Left ventricle myocardium inferior (tissue), 1 donor: ENCODE measurements at regions not wholly inside any gene's neighbourhood (a gene's known extent, or its start where the extent isn't known, plus 50 kb on each side); places are given as distances from the start of the nearest gene placed in this dataset.
A peak's percentile ranks its signal among the peaks of the same experiment; 100 is the strongest.

ENCODE experiments used
- DNase-seq: peaks from one replicate; pipeline ENCODE4 v3.0.0-alpha.2; 2020
- H3K27ac ChIP-seq: fragments of 200-600 bp; replicated peaks from 2 replicates; pipeline ENCODE4 v1.8.0; 2021
- H3K27me3 ChIP-seq: fragments of 200-600 bp; 2 replicates; pipeline ENCODE4 v1.8.0; 2021; ENCODE audit warnings: low read depth
- H3K36me3 ChIP-seq: fragments of 200-600 bp; 2 replicates; pipeline ENCODE4 v1.8.0; 2021
- H3K4me1 ChIP-seq: fragments of 200-600 bp; 2 replicates; pipeline ENCODE4 v1.8.0; 2021
- H3K4me3 ChIP-seq: fragments of 200-600 bp; 2 replicates; pipeline ENCODE4 v1.8.0; 2021; ENCODE audit warnings: mild to moderate bottlenecking, moderate library complexity
- H3K9me3 ChIP-seq: fragments of 200-600 bp; replicated peaks from 2 replicates; pipeline ENCODE4 v1.8.0; 2021
- CTCF ChIP-seq: fragments of 200-600 bp; IDR thresholded peaks from 2 replicates; pipeline ENCODE4 v1.8.0; 2021; ENCODE audit warnings: antibody characterized with exemption, mild to moderate bottlenecking, borderline replicate concordance
- intact Hi-C: fragments of 100-400 bp; cut with micrococcal nuclease; formaldehyde crosslinking; loops from one replicate; pipeline ENCODE4 v1.11.0; 2022
- donor health status: DM: no; HTN: yes; CAD: no; lungs with severe emphysema.

GRCh38 chr1:177660188-177660587 lies 309.7 kb downstream of the SEC16B start:
- H3K27ac ChIP-seq = no peak overlapping the region
- no peaks in the 10 kb centered on the region for H3K4me1 ChIP-seq
- no peak for TF ChIP-seq CTCF
- H3K36me3 ChIP-seq = no peaks in the 10 kb centered on the region
- peaks cover 23% of the 10 kb centered on the region for H3K27me3 ChIP-seq
- DNase-seq = no peak
- intact Hi-C loops = no loop called here
- no peak overlapping the region for H3K4me3 ChIP-seq
- H3K9me3 ChIP-seq = peaks cover 11% of the 10 kb centered on the region

GRCh38 chr1:177659281-177659680 lies 310.6 kb downstream of the SEC16B start:
- intact Hi-C loops = no loop called here
- no peak for TF ChIP-seq CTCF
- no peak for DNase-seq

GRCh38 chr1:177656598-177656997 lies 313.3 kb downstream of the SEC16B start:
- DNase-seq = no peak
- intact Hi-C loops = no loop called here
- TF ChIP-seq CTCF = no peak
- Histone ChIP-seq H3K9me3 (peaks cover 11% of the 10 kb centered on the region), H3K36me3 (no peaks in the 10 kb centered on the region), H3K4me1 (peaks cover 3% of the 10 kb centered on the region), H3K27ac (no peak overlapping the region), H3K27me3 (peaks cover 30% of the 10 kb centered on the region), H3K4me3 (no peak overlapping the region)

More at GRCh38 chr1:177659281-177659680, 310.6 kb downstream of the SEC16B start:
- Histone ChIP-seq H3K36me3 (no peaks in the 10 kb centered on the region), H3K4me1 (no peaks in the 10 kb centered on the region), H3K27ac (no peak overlapping the region), H3K9me3 (peaks cover 11% of the 10 kb centered on the region), H3K27me3 (peaks cover 26% of the 10 kb centered on the region), H3K4me3 (no peak overlapping the region)

- peaks cover 20% of the 10 kb centered on the region for H3K27me3 ChIP-seq
- H3K27ac ChIP-seq = peak overlapping the region; percentile 74
- intact Hi-C loops = no loop called here
- no peak overlapping the region for H3K4me3 ChIP-seq
- peaks cover 9% of the 10 kb centered on the region for H3K4me1 ChIP-seq
- DNase-seq = peak; percentile 16
- H3K36me3 ChIP-seq = no peaks in the 10 kb centered on the region
- no peak for TF ChIP-seq CTCF
- no peaks in the 10 kb centered on the region for H3K9me3 ChIP-seq
Observed at GRCh38 chr1:177650947-177651346, 318.9 kb downstream of the SEC16B start.

GRCh38 chr1:177648731-177649265 lies 321.1 kb downstream of the SEC16B start:
- Histone ChIP-seq H3K36me3 (no peaks in the 10 kb centered on the region), H3K27me3 (peaks cover 11% of the 10 kb centered on the region), H3K27ac (no peak overlapping the region), H3K4me3 (no peak overlapping the region), H3K9me3 (no peaks in the 10 kb centered on the region), H3K4me1 (peaks cover 9% of the 10 kb centered on the region)
- DNase-seq = no peak
- no peak for TF ChIP-seq CTCF
- intact Hi-C loops = no loop called here

GRCh38 chr1:177648138-177648537 lies 321.7 kb downstream of the SEC16B start:
- Histone ChIP-seq H3K4me3 (no peak overlapping the region), H3K4me1 (peaks cover 9% of the 10 kb centered on the region), H3K27me3 (peaks cover 7% of the 10 kb centered on the region), H3K27ac (no peak overlapping the region), H3K36me3 (no peaks in the 10 kb centered on the region), H3K9me3 (no peaks in the 10 kb centered on the region)
- DNase-seq = no peak
- no peak for TF ChIP-seq CTCF
- intact Hi-C loops = no loop called here
